ENCODE measurements at regions not wholly inside any gene's neighbourhood (a gene's known extent, or its start where the extent isn't known, plus 50 kb on each side); places are given as distances from the start of the nearest gene placed in this dataset.

GRCh38 chr21:17368748-17369363, 144.0 kb upstream of the CXADR start:
- TF ChIP-seq POLR2A (IDR thresholded peaks at IDR 0.05) (no peak), CTCF (IDR thresholded peaks at IDR 0.05 in 8 of 11, conservative IDR thresholded peaks at IDR 0.05 in 3 of 11) (no peak)

Measured in spleen (tissue), 7 donors.